GM20000 (cell line): ENCODE measurements at regions not wholly inside any gene's neighbourhood (a gene's known extent, or its start where the extent isn't known, plus 50 kb on each side); places are given as distances from the start of the nearest gene placed in this dataset.
A peak's percentile ranks its signal among the peaks of the same experiment; 100 is the strongest.

Source experiments
- DNase-seq: peaks from one replicate; pipeline ENCODE4 v3.0.0; 2012; ENCODE audit warnings: low spot score
- CTCF ChIP-seq: IDR thresholded peaks from 2 replicates; pipeline ENCODE4 v1.5.1; 2012; ENCODE audit warnings: mild to moderate bottlenecking, control low read depth; ENCODE audit errors: extremely low read depth, missing control alignments

GRCh38 chr5:61788548-61788947 lies 456.5 kb downstream of the ZSWIM6 start:
- DNase-seq: no peak
- TF ChIP-seq CTCF: no peak

GRCh38 chr5:61790007-61790406 lies 457.9 kb downstream of the ZSWIM6 start:
- DNase-seq: no peak
- no peak for TF ChIP-seq CTCF

- no peak for TF ChIP-seq CTCF
- DNase-seq: peak; percentile 10
These were observed 458.6 kb downstream of the ZSWIM6 start for GRCh38 chr5:61790678-61791077.

GRCh38 chr5:61796773-61797172 lies 464.7 kb downstream of the ZSWIM6 start:
- DNase-seq: no peak
- no peak for TF ChIP-seq CTCF

GRCh38 chr5:61800450-61800849 lies 468.4 kb downstream of the ZSWIM6 start:
- no peak for TF ChIP-seq CTCF
- no peak for DNase-seq

- TF ChIP-seq CTCF: no peak
- DNase-seq: no peak
These were observed 469.1 kb downstream of the ZSWIM6 start for GRCh38 chr5:61801174-61801573.

GRCh38 chr5:61802456-61802855 lies 470.4 kb downstream of the ZSWIM6 start:
- no peak for TF ChIP-seq CTCF
- no peak for DNase-seq
